HuH-7 (cell line): ENCODE measurements at regions not wholly inside any gene's neighbourhood (a gene's known extent, or its start where the extent isn't known, plus 50 kb on each side); places are given as distances from the start of the nearest gene placed in this dataset.

Experiments
- DNase-seq: peaks from one replicate; pipeline ENCODE4 v3.0.0; 2011; ENCODE audit warnings: low spot score

- no peak for DNase-seq
Measured at GRCh38 chr6:14673201-14673600, 555.6 kb downstream of the CD83 start.

GRCh38 chr6:14674458-14674857, 556.9 kb downstream of the CD83 start:
- DNase-seq, result no peak

- DNase-seq, result no peak
Measured at GRCh38 chr6:14674867-14675648, 557.5 kb downstream of the CD83 start.

- DNase-seq, result no peak
Measured at GRCh38 chr6:14676064-14676463, 558.5 kb downstream of the CD83 start.

GRCh38 chr6:14676977-14677781, 559.6 kb downstream of the CD83 start:
- no peak for DNase-seq

- no peak for DNase-seq
Measured at GRCh38 chr6:14681699-14682487, 564.0 kb upstream of the JARID2 start.

GRCh38 chr6:14682812-14683211, 563.1 kb upstream of the JARID2 start:
- no peak for DNase-seq

- DNase-seq, result no peak
Measured at GRCh38 chr6:14689639-14690038, 556.2 kb upstream of the JARID2 start.

- DNase-seq, result no peak
Measured at GRCh38 chr6:14690120-14691056, 555.5 kb upstream of the JARID2 start.

GRCh38 chr6:14692208-14692607, 553.7 kb upstream of the JARID2 start:
- no peak for DNase-seq

GRCh38 chr6:14693301-14694192, 552.3 kb upstream of the JARID2 start:
- no peak for DNase-seq

GRCh38 chr6:14694308-14694707, 551.6 kb upstream of the JARID2 start:
- no peak for DNase-seq

GRCh38 chr6:14695579-14695978, 550.3 kb upstream of the JARID2 start:
- DNase-seq, result no peak

GRCh38 chr6:14696367-14696766, 549.5 kb upstream of the JARID2 start:
- no peak for DNase-seq

- no peak for DNase-seq
Measured at GRCh38 chr6:14697427-14697826, 548.4 kb upstream of the JARID2 start.

GRCh38 chr6:14699803-14700601, 545.9 kb upstream of the JARID2 start:
- no peak for DNase-seq

- no peak for DNase-seq
Measured at GRCh38 chr6:14701946-14702345, 543.9 kb upstream of the JARID2 start.

- DNase-seq, result no peak
Measured at GRCh38 chr6:14702678-14703077, 543.2 kb upstream of the JARID2 start.

- no peak for DNase-seq
Measured at GRCh38 chr6:14703586-14703985, 542.3 kb upstream of the JARID2 start.
